Right atrium auricular region (tissue), 2 donors: ENCODE measurements at regions not wholly inside any gene's neighbourhood (a gene's known extent, or its start where the extent isn't known, plus 50 kb on each side); places are given as distances from the start of the nearest gene placed in this dataset.

ENCODE experiments used
- DNase-seq: peaks from one replicate; pipeline ENCODE4 v3.0.0-alpha.2; 2019; ENCODE audit warnings: low spot score
- H3K27ac ChIP-seq, 2 donors: fragments of 200-600 bp; sonication (generic); 1 replicate in 1 of 2; 2 replicates in 1 of 2; pipeline ENCODE4 v1.5.1; 2016 to 2019
- H3K27me3 ChIP-seq, 2 donors: fragments of 200-600 bp; sonication (generic); one replicate each; pipeline versions ENCODE4 v1.5.1 to v1.6.0; 2017 to 2019
- H3K36me3 ChIP-seq: fragments of 200-600 bp; sonication (generic); one replicate; pipeline ENCODE4 v1.5.1; 2016
- H3K4me1 ChIP-seq, 2 donors: fragments of 200-600 bp; sonication (generic); one replicate each; pipeline versions ENCODE4 v1.5.1 to v1.6.0; 2017 to 2019
- H3K4me3 ChIP-seq, 2 donors: fragments of 200-600 bp; sonication (generic); 1 replicate in 1 of 2; 2 replicates in 1 of 2; pipeline ENCODE4 v1.5.1; 2017 to 2019; ENCODE audit warnings: mild to moderate bottlenecking in 1 of 2, moderate library complexity in 1 of 2
- H3K9me3 ChIP-seq, 2 donors: fragments of 200-600 bp; sonication (generic); one replicate each; pipeline ENCODE4 v1.5.1; 2019
- CTCF ChIP-seq, 2 donors: fragments of 200-600 bp; sonication (generic); IDR thresholded peaks; one replicate each; pipeline ENCODE4 v1.5.1; 2019; ENCODE audit warnings: antibody characterized with exemption in 2 of 2

GRCh38 chr9:11142965-11143738, 530.4 kb upstream of the PTPRD start:
- Histone ChIP-seq H3K36me3 (no peaks in the 10 kb centered on the region), H3K4me3 (no peak overlapping the region), H3K4me1 (no peaks in the 10 kb centered on the region), H3K27ac (no peak overlapping the region), H3K27me3 (no peaks in the 10 kb centered on the region), H3K9me3 (no peaks in the 10 kb centered on the region)
- no peak for DNase-seq
- no peak for TF ChIP-seq CTCF (IDR thresholded peaks at IDR 0.05)

GRCh38 chr9:11144746-11145145, 531.9 kb upstream of the PTPRD start:
- TF ChIP-seq CTCF (IDR thresholded peaks at IDR 0.05), result no peak
- Histone ChIP-seq H3K9me3 (no peaks in the 10 kb centered on the region), H3K36me3 (no peaks in the 10 kb centered on the region), H3K27ac (no peak overlapping the region), H3K27me3 (no peaks in the 10 kb centered on the region), H3K4me3 (no peak overlapping the region), H3K4me1 (no peaks in the 10 kb centered on the region)
- DNase-seq, result no peak

GRCh38 chr9:11148189-11148588, 535.4 kb upstream of the PTPRD start:
- H3K4me3 ChIP-seq, result no peak overlapping the region

GRCh38 chr9:11149065-11149464, 536.3 kb upstream of the PTPRD start:
- no peaks in the 10 kb centered on the region for H3K9me3 ChIP-seq
- TF ChIP-seq CTCF (IDR thresholded peaks at IDR 0.05), result no peak
- no peaks in the 10 kb centered on the region for H3K36me3 ChIP-seq
- DNase-seq, result no peak
- no peak overlapping the region for H3K27ac ChIP-seq
- no peak overlapping the region for H3K4me3 ChIP-seq
- no peaks in the 10 kb centered on the region for H3K27me3 ChIP-seq
- no peaks in the 10 kb centered on the region for H3K4me1 ChIP-seq

More at GRCh38 chr9:11148189-11148588, 535.4 kb upstream of the PTPRD start:
- H3K4me1 ChIP-seq, result no peaks in the 10 kb centered on the region
- H3K27ac ChIP-seq, result no peak overlapping the region
- H3K9me3 ChIP-seq, result no peaks in the 10 kb centered on the region
- no peaks in the 10 kb centered on the region for H3K36me3 ChIP-seq
- DNase-seq, result no peak
- no peaks in the 10 kb centered on the region for H3K27me3 ChIP-seq
- TF ChIP-seq CTCF (IDR thresholded peaks at IDR 0.05), result no peak

- H3K9me3 ChIP-seq, result peaks cover 0 to 8% of the 10 kb centered on the region in 2 donors
- H3K27me3 ChIP-seq, result no peaks in the 10 kb centered on the region
- H3K4me3 ChIP-seq, result no peak overlapping the region
- no peaks in the 10 kb centered on the region for H3K4me1 ChIP-seq
- no peak for TF ChIP-seq CTCF (IDR thresholded peaks at IDR 0.05)
- no peaks in the 10 kb centered on the region for H3K36me3 ChIP-seq
- no peak for DNase-seq
- H3K27ac ChIP-seq, result no peak overlapping the region
Observed at GRCh38 chr9:11158063-11158462, 545.3 kb upstream of the PTPRD start.

GRCh38 chr9:11158676-11159075, 545.9 kb upstream of the PTPRD start:
- Histone ChIP-seq H3K4me3 (no peak overlapping the region), H3K27me3 (no peaks in the 10 kb centered on the region), H3K27ac (no peak overlapping the region), H3K36me3 (no peaks in the 10 kb centered on the region), H3K9me3 (peaks cover 0 to 13% of the 10 kb centered on the region in 2 donors), H3K4me1 (no peaks in the 10 kb centered on the region)
- DNase-seq, result no peak
- TF ChIP-seq CTCF (IDR thresholded peaks at IDR 0.05), result no peak
